Breast epithelium (tissue), 3 donors: ENCODE measurements at regions not wholly inside any gene's neighbourhood (a gene's known extent, or its start where the extent isn't known, plus 50 kb on each side); places are given as distances from the start of the nearest gene placed in this dataset.
"Not testable (repeated sequence)": the region's sequence is repeated elsewhere in the genome, so short reads cannot be mapped to it uniquely, and the experiment has no call there.

Source experiments
- CTCF ChIP-seq, 3 donors: fragments of 450-650 bp; IDR thresholded peaks; one replicate each; pipeline ENCODE4 v1.5.1; 2016 to 2017; ENCODE audit warnings: antibody characterized with exemption in 3 of 3, mild to moderate bottlenecking in 3 of 3, moderate library complexity in 3 of 3
- POLR2AphosphoS5 ChIP-seq, 3 donors: sonication (generic); formaldehyde crosslinking; IDR thresholded peaks; one replicate each; pipeline ENCODE4 v1.6.1; 2017; ENCODE audit warnings: antibody characterized with exemption in 3 of 3

GRCh38 chr16:31581065-31581464 lies 53.4 kb downstream of the AHSP start:
- not testable (repeated sequence) for TF ChIP-seq POLR2AphosphoS5, CTCF (IDR thresholded peaks at IDR 0.05)
